MM.1S (cell line): ENCODE measurements at regions not wholly inside any gene's neighbourhood (a gene's known extent, or its start where the extent isn't known, plus 50 kb on each side); places are given as distances from the start of the nearest gene placed in this dataset.

Source experiments
- DNase-seq: peaks from one replicate; pipeline ENCODE4 v3.0.0-alpha.2; 2015
- H2AFZ ChIP-seq: fragments of 300-600 bp; sonication (generic); 2 replicates; pipeline ENCODE4 v1.6.0; 2016; ENCODE audit warnings: antibody characterized with exemption, low read length
- H3F3A ChIP-seq: fragments of 300-600 bp; sonication (generic); 2 replicates; pipeline ENCODE4 v1.6.1; 2016; ENCODE audit warnings: mild to moderate bottlenecking, antibody characterized with exemption, low read length, moderate library complexity, mixed read lengths; ENCODE audit not compliant: insufficient read depth
- H3K27ac ChIP-seq: fragments of 300-600 bp; sonication (generic); 2 replicates; pipeline ENCODE4 v1.5.1; 2016; ENCODE audit warnings: mild to moderate bottlenecking, low read length
- H3K27me3 ChIP-seq: fragments of 300-600 bp; sonication (generic); replicated peaks from 2 replicates; pipeline ENCODE4 v1.6.0; 2016; ENCODE audit warnings: low read length; ENCODE audit not compliant: insufficient read depth
- H3K36me3 ChIP-seq: fragments of 300-600 bp; sonication (generic); replicated peaks from 2 replicates; pipeline ENCODE4 v1.6.1; 2016; ENCODE audit warnings: mild to moderate bottlenecking, low read length, mixed read lengths; ENCODE audit not compliant: insufficient read depth
- H3K4me1 ChIP-seq: fragments of 300-600 bp; sonication (generic); 2 replicates; pipeline ENCODE4 v1.6.1; 2016; ENCODE audit warnings: low read length, mixed read lengths
- H3K4me2 ChIP-seq: fragments of 300-600 bp; sonication (generic); 2 replicates; pipeline ENCODE4 v1.6.0; 2016; ENCODE audit warnings: low read depth, low read length
- H3K4me3 ChIP-seq: fragments of 300-600 bp; sonication (generic); 2 replicates; pipeline ENCODE4 v1.5.1; 2016; ENCODE audit warnings: low read length, mixed read lengths
- H3K79me2 ChIP-seq: fragments of 300-600 bp; sonication (generic); 2 replicates; pipeline ENCODE4 v1.6.1; 2016; ENCODE audit warnings: mixed run types, low read length, mixed read lengths
- H3K9ac ChIP-seq: fragments of 300-600 bp; sonication (generic); 2 replicates; pipeline ENCODE4 v1.6.1; 2016; ENCODE audit warnings: low read length, mixed read lengths
- H3K9me2 ChIP-seq: fragments of 300-600 bp; sonication (generic); replicated peaks from 2 replicates; pipeline ENCODE4 v1.6.1; 2016; ENCODE audit warnings: mild to moderate bottlenecking, low read length, mixed read lengths; ENCODE audit not compliant: insufficient read depth
- H3K9me3 ChIP-seq: fragments of 300-600 bp; sonication (generic); replicated peaks from 2 replicates; pipeline ENCODE4 v1.6.1; 2016; ENCODE audit warnings: mild to moderate bottlenecking, low read length, mixed read lengths; ENCODE audit not compliant: insufficient read depth
- H4K20me1 ChIP-seq: fragments of 300-600 bp; sonication (generic); 2 replicates; pipeline ENCODE4 v1.6.1; 2016; ENCODE audit warnings: mild to moderate bottlenecking, low read length, moderate library complexity, mixed read lengths; ENCODE audit not compliant: insufficient read depth
- EZH2 ChIP-seq: fragments of 300-600 bp; sonication (generic); optimal IDR thresholded peaks from 2 replicates; pipeline ENCODE3; 2017; ENCODE audit warnings: low read depth, mild to moderate bottlenecking, antibody characterized with exemption, low read length, mixed read lengths
- EZH2phosphoT487 ChIP-seq: fragments of 300-600 bp; sonication (generic); IDR thresholded peaks from 2 replicates; pipeline ENCODE4 v1.6.1; 2018; ENCODE audit warnings: antibody characterized with exemption, low read length
- TF ChIP-seq, protein P1 (sequence below): fragments of 300-600 bp; sonication (generic); IDR thresholded peaks from 2 replicates; pipeline ENCODE4 v1.5.1; 2016; ENCODE audit warnings: antibody characterized with exemption, low read length, mixed read lengths

GRCh38 chr10:30546511-30546910 lies 83.0 kb downstream of the LYZL2 start:
- H3K27ac ChIP-seq: no peak overlapping the region
- H3K79me2 ChIP-seq: no peaks in the 10 kb centered on the region
- H3K4me1 ChIP-seq: no peaks in the 10 kb centered on the region
- H3K27me3 ChIP-seq: no peaks in the 10 kb centered on the region
- H3K4me2 ChIP-seq: no peak overlapping the region
- H3K9ac ChIP-seq: no peak overlapping the region
- no peaks in the 10 kb centered on the region for H3K9me3 ChIP-seq
- TF ChIP-seq EZH2 (no peak), EZH2phosphoT487 (no peak)
- TF ChIP-seq, protein P1, sequence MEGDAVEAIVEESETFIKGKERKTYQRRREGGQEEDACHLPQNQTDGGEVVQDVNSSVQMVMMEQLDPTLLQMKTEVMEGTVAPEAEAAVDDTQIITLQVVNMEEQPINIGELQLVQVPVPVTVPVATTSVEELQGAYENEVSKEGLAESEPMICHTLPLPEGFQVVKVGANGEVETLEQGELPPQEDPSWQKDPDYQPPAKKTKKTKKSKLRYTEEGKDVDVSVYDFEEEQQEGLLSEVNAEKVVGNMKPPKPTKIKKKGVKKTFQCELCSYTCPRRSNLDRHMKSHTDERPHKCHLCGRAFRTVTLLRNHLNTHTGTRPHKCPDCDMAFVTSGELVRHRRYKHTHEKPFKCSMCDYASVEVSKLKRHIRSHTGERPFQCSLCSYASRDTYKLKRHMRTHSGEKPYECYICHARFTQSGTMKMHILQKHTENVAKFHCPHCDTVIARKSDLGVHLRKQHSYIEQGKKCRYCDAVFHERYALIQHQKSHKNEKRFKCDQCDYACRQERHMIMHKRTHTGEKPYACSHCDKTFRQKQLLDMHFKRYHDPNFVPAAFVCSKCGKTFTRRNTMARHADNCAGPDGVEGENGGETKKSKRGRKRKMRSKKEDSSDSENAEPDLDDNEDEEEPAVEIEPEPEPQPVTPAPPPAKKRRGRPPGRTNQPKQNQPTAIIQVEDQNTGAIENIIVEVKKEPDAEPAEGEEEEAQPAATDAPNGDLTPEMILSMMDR: no peak
- no peaks in the 10 kb centered on the region for H3F3A ChIP-seq
- H2AFZ ChIP-seq: no peak overlapping the region
- H3K36me3 ChIP-seq: no peaks in the 10 kb centered on the region
- no peaks in the 10 kb centered on the region for H3K9me2 ChIP-seq
- H3K4me3 ChIP-seq: no peak overlapping the region
- DNase-seq: no peak
- no peaks in the 10 kb centered on the region for H4K20me1 ChIP-seq

DNA sequence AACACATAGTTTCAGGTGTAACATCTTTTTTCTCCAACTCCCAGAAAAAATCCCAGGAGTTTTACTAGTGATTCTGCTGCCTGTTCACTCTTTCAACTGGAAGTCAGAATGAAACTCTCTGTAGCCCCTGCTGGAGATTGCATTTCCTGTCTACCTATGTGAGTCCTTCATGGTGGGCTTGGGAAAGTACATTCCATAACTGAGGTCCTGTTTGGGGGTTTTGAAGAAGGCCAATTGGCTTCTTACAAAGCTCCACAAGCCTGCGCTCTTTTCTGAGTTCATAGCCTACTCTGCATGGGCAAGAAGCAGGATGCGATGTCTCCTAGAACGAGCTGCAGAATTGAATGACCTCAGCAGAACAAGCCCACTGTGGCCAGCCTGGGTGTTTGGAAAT lies 86.7 kb downstream of the LYZL2 start:
- no peak for TF ChIP-seq EZH2phosphoT487
- TF ChIP-seq, protein P1: no peak
- TF ChIP-seq EZH2: no peak
- Histone ChIP-seq H4K20me1 (no peaks in the 10 kb centered on the region), H2AFZ (no peak overlapping the region), H3K4me1 (no peaks in the 10 kb centered on the region), H3K9me3 (no peaks in the 10 kb centered on the region), H3K4me2 (no peak overlapping the region), H3K9me2 (no peaks in the 10 kb centered on the region), H3K79me2 (no peaks in the 10 kb centered on the region), H3K36me3 (no peaks in the 10 kb centered on the region), H3K27ac (no peak overlapping the region), H3K4me3 (no peak overlapping the region), H3F3A (no peaks in the 10 kb centered on the region), H3K9ac (no peak overlapping the region), H3K27me3 (no peaks in the 10 kb centered on the region)
- DNase-seq: no peak

DNA sequence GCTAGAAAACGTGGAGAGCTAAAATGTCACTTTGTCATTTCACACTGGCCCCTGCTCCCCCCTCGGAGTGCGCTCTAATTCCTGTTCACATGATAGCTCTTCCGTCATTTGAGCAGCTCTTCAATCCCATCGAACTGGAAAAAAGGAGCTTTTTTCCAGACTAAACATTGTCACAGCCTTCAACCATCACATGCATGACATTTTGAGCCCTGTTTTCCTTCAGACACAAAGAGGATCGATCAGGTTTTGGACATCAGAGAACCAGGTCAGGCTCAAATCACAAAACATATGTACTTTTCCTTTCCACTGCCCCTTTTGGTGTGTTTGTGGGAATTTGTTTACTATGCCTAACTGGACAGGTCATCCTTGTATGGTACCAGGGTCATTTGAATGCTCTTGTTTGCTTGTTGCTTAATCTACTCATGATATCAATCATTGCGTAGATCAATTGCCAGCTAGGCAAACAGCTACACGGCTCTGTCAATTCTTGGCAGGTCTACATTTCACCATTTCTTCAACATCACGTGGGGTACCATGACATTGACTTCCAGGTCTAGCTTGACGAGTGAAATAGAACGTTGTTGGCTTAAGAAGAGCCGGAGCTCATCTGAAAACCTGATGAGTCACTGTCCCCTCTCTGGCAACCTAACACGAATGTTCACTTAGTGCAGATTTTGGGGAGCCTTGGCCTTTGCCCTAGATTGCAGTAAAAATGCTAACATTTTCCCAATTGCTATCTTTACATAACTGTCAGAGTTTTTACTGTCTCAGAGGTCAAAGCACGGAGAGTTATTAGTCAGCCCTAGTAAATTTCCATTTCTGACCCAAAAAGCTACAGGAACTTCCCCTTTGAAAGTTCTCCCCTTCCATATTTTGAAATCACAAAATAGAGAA lies 87.3 kb downstream of the LYZL2 start:
- Histone ChIP-seq H3K4me1 (no peaks in the 10 kb centered on the region), H3F3A (no peaks in the 10 kb centered on the region), H4K20me1 (no peaks in the 10 kb centered on the region), H3K36me3 (no peaks in the 10 kb centered on the region), H3K79me2 (no peaks in the 10 kb centered on the region), H3K4me3 (no peak overlapping the region), H3K27ac (no peak overlapping the region), H3K27me3 (no peaks in the 10 kb centered on the region), H2AFZ (no peak overlapping the region), H3K9me2 (no peaks in the 10 kb centered on the region), H3K9me3 (no peaks in the 10 kb centered on the region), H3K9ac (no peak overlapping the region), H3K4me2 (no peak overlapping the region)
- TF ChIP-seq EZH2phosphoT487 (no peak), EZH2 (no peak)
- TF ChIP-seq, protein P1: no peak
- DNase-seq: no peak
